Endodermal cell (in vitro differentiated cells): ENCODE measurements at regions not wholly inside any gene's neighbourhood (a gene's known extent, or its start where the extent isn't known, plus 50 kb on each side); places are given as distances from the start of the nearest gene placed in this dataset.

Experiments
- DNase-seq: peaks from one replicate; pipeline ENCODE4 v3.0.0-alpha.2; 2017
- H3K27ac ChIP-seq: 2 replicates; pipeline ENCODE4 v1.5.1; 2013; ENCODE audit warnings: mild to moderate bottlenecking, low read depth, low read length, moderate library complexity
- H3K27me3 ChIP-seq: 2 replicates; pipeline ENCODE4 v1.6.1; 2013; ENCODE audit warnings: mild to moderate bottlenecking, low read length, moderate library complexity; ENCODE audit not compliant: insufficient read depth, control insufficient read depth, poor library complexity, severe bottlenecking
- H3K36me3 ChIP-seq: 2 replicates; pipeline ENCODE4 v1.7.0; 2013; ENCODE audit warnings: mild to moderate bottlenecking, low read length, moderate library complexity; ENCODE audit not compliant: control insufficient read depth, insufficient read depth
- H3K4me1 ChIP-seq: one replicate; pipeline ENCODE4 v1.7.0; 2013; ENCODE audit warnings: low read length; ENCODE audit not compliant: control insufficient read depth, insufficient read depth
- H3K4me3 ChIP-seq: 2 replicates; pipeline ENCODE4 v1.5.1; 2013; ENCODE audit warnings: mild to moderate bottlenecking, low read length, moderate library complexity
- H3K9ac ChIP-seq: 2 replicates; pipeline ENCODE4 v1.6.1; 2013; ENCODE audit warnings: mild to moderate bottlenecking, low read length, moderate library complexity; ENCODE audit not compliant: poor library complexity, severe bottlenecking; ENCODE audit errors: extremely low read depth
- H3K9me3 ChIP-seq: 2 replicates; pipeline ENCODE4 v1.6.1; 2013; ENCODE audit warnings: mild to moderate bottlenecking, low read length, moderate library complexity; ENCODE audit not compliant: control insufficient read depth
- H3K27ac Mint-ChIP-seq: 2 replicates; pipeline ENCODE4 v1.8.0; 2020; ENCODE audit warnings: mixed read lengths
- H3K27me3 Mint-ChIP-seq: 2 replicates; pipeline ENCODE4 v1.8.0; 2021; ENCODE audit warnings: mild to moderate bottlenecking, mixed read lengths; ENCODE audit not compliant: insufficient read depth
- H3K36me3 Mint-ChIP-seq: 2 replicates; pipeline ENCODE4 v1.8.0; 2020; ENCODE audit warnings: low read depth, mixed read lengths
- H3K4me1 Mint-ChIP-seq: 2 replicates; pipeline ENCODE4 v1.8.0; 2020; ENCODE audit warnings: mixed read lengths
- H3K4me3 Mint-ChIP-seq: 2 replicates; pipeline ENCODE4 v1.8.0; 2020; ENCODE audit warnings: mild to moderate bottlenecking, moderate library complexity, mixed read lengths
- H3K9me3 Mint-ChIP-seq: 2 replicates; pipeline ENCODE4 v1.8.0; 2020; ENCODE audit warnings: mild to moderate bottlenecking, mixed read lengths
- CTCF ChIP-seq: fragments of 200-600 bp; sonication (generic); conservative IDR thresholded peaks from 2 replicates; pipeline ENCODE4 v1.5.0; 2021; ENCODE audit warnings: antibody characterized with exemption, mild to moderate bottlenecking
- WGBS, 2 experiments: methylation state at CpG; one replicate each; pipeline versions ENCODE4 v1.1.5 to v1.1.7; 2013; ENCODE audit warnings: missing lambda C conversion rate in 2 of 2, mixed read lengths in 1 of 2; ENCODE audit not compliant: insufficient coverage in 1 of 2, insufficient read length in 1 of 2; 5-methylcytosine and 5-hydroxymethylcytosine counted together

GRCh38 chr2:238963161-238963970, 115.5 kb downstream of the TWIST2 start:
- no peaks in the 10 kb centered on the region for H3K36me3 ChIP-seq
- WGBS, 2 experiments = 78 to 86% methylated on average over 8 to 15 of the region's 15 CpGs
- no peaks in the 10 kb centered on the region for H3K27me3 ChIP-seq
- Mint-ChIP-seq H3K36me3 (no peaks in the 10 kb centered on the region), H3K27me3 (peaks cover 17% of the 10 kb centered on the region), H3K9me3 (peaks cover 9% of the 10 kb centered on the region), H3K27ac (no peak overlapping the region), H3K4me3 (no peak overlapping the region), H3K4me1 (no peaks in the 10 kb centered on the region)
- H3K9me3 ChIP-seq = no peaks in the 10 kb centered on the region
- no peaks in the 10 kb centered on the region for H3K4me1 ChIP-seq
- no peak overlapping the region for H3K27ac ChIP-seq
- H3K4me3 ChIP-seq = no peak overlapping the region
- TF ChIP-seq CTCF = no peak
- no peak overlapping the region for H3K9ac ChIP-seq
- DNase-seq = no peak

- Mint-ChIP-seq H3K4me1 (no peaks in the 10 kb centered on the region), H3K4me3 (no peak overlapping the region), H3K27me3 (peaks cover 17% of the 10 kb centered on the region), H3K27ac (no peak overlapping the region), H3K36me3 (no peaks in the 10 kb centered on the region), H3K9me3 (peaks cover 9% of the 10 kb centered on the region)
- no peak overlapping the region for H3K9ac ChIP-seq
- H3K36me3 ChIP-seq = no peaks in the 10 kb centered on the region
- DNase-seq = no peak
- no peaks in the 10 kb centered on the region for H3K9me3 ChIP-seq
- H3K4me3 ChIP-seq = no peak overlapping the region
- no peak for TF ChIP-seq CTCF
- no peaks in the 10 kb centered on the region for H3K4me1 ChIP-seq
- 86 to 100% methylated on average over 1 to 2 of the region's 2 CpGs for WGBS, 2 experiments
- H3K27ac ChIP-seq = no peak overlapping the region
- H3K27me3 ChIP-seq = no peaks in the 10 kb centered on the region
These were observed 116.1 kb downstream of the TWIST2 start for GRCh38 chr2:238963971-238964328.

DNA sequence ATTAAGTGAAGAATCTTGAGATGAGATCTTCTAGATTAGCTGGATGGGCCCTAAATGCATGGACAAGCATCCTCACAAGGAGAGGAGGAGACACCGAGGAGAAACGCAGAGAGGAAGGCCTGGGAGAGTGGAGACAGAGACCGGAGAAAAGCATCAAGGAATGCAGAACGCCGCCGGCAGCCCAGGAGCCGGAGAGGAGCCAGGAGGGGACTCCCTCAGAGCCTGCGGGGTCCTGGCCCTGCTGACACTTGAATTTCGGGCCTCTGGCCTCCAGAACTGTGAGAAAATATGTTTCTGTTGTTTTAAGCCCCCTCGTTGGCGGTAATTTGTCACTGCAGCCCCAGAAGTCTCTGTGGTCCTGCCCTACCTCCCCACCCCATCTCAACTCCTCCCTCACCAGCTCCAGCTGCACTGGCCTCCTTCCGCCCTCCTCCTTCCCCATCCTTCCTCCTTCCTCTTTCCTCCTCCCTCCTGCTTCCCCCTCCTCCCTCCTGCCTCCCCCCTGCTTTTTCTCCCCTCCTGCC, 116.7 kb downstream of the TWIST2 start:
- no peak for DNase-seq
- Histone ChIP-seq H3K9me3 (no peaks in the 10 kb centered on the region), H3K27ac (no peak overlapping the region), H3K27me3 (no peaks in the 10 kb centered on the region), H3K36me3 (no peaks in the 10 kb centered on the region), H3K4me1 (no peaks in the 10 kb centered on the region), H3K9ac (no peak overlapping the region), H3K4me3 (no peak overlapping the region)
- no peak overlapping the region for H3K27ac Mint-ChIP-seq
- no peak for TF ChIP-seq CTCF
- no peaks in the 10 kb centered on the region for H3K36me3 Mint-ChIP-seq
- peaks cover 17% of the 10 kb centered on the region for H3K27me3 Mint-ChIP-seq
- WGBS, 2 experiments = 80 to 83% methylated on average over 5 to 12 of the region's 12 CpGs
- peaks cover 9% of the 10 kb centered on the region for H3K9me3 Mint-ChIP-seq
- no peaks in the 10 kb centered on the region for H3K4me1 Mint-ChIP-seq
- H3K4me3 Mint-ChIP-seq = no peak overlapping the region
